ENCODE measurements at regions not wholly inside any gene's neighbourhood (a gene's known extent, or its start where the extent isn't known, plus 50 kb on each side); places are given as distances from the start of the nearest gene placed in this dataset.
"Not testable (repeated sequence)": the region's sequence is repeated elsewhere in the genome, so short reads cannot be mapped to it uniquely, and the experiment has no call there.

DNA sequence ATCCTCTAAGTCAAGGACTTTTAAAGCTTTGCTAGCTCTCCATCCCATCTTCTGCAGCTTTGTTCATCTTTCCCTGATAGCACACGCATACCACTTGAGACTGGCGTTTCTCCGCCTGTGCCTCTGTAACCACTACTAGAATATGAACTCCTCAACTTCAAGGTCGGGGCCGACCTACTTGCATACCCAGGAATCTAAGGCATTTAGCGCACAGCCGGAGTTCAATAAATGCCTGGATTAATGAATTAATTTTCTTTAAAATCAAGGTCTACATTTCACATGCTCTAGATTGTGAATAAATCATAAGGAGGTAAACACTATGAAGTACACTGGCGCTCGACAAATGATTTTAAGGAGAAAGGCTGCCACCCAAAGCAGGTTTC, 89.3 kb downstream of the HNRNPD start:
- Histone ChIP-seq H3K4me1 (replicated peaks in 1 of 2) (no peaks in the 10 kb centered on the region), H3K4me3 (peak overlapping the region in 2 of 4 donors; percentile 25 to 46), H3K27me3 (no peaks in the 10 kb centered on the region), H3K36me3 (replicated peaks in 1 of 2) (no peaks in the 10 kb centered on the region), H3K9me3 (replicated peaks in 1 of 3) (no peaks in the 10 kb centered on the region), H3K27ac (peak overlapping the region in 1 of 5 donors; percentile 6)
- peak in 1 of 7 donors; percentile 14 for DNase-seq
- 2 to 7% (median 5%) methylated on average over 9 of the region's 9 CpGs for WGBS, 4 donors
- intact Hi-C loops (cut with DNase I): loop anchor here in 1 of 2 donors (10.0 kb wide), 1 partner anchor 70 kb away; no protein-coding TSS in a partner anchor
- TF ChIP-seq, protein P1, sequence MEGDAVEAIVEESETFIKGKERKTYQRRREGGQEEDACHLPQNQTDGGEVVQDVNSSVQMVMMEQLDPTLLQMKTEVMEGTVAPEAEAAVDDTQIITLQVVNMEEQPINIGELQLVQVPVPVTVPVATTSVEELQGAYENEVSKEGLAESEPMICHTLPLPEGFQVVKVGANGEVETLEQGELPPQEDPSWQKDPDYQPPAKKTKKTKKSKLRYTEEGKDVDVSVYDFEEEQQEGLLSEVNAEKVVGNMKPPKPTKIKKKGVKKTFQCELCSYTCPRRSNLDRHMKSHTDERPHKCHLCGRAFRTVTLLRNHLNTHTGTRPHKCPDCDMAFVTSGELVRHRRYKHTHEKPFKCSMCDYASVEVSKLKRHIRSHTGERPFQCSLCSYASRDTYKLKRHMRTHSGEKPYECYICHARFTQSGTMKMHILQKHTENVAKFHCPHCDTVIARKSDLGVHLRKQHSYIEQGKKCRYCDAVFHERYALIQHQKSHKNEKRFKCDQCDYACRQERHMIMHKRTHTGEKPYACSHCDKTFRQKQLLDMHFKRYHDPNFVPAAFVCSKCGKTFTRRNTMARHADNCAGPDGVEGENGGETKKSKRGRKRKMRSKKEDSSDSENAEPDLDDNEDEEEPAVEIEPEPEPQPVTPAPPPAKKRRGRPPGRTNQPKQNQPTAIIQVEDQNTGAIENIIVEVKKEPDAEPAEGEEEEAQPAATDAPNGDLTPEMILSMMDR (IDR thresholded peaks at IDR 0.05): no peak
- TF ChIP-seq POLR2A (IDR thresholded peaks at IDR 0.05): no peak

- Histone ChIP-seq H3K4me3 (no peak overlapping the region), H3K9me3 (replicated peaks in 1 of 3) (no peaks in the 10 kb centered on the region), H3K36me3 (replicated peaks in 1 of 2) (no peaks in the 10 kb centered on the region), H3K4me1 (replicated peaks in 1 of 2) (no peaks in the 10 kb centered on the region), H3K27ac (no peak overlapping the region), H3K27me3 (no peaks in the 10 kb centered on the region)
- 46 to 77% (median 65%) methylated on average over 2 of the region's 2 CpGs for WGBS, 4 donors
- intact Hi-C loops (cut with DNase I): loop anchor here in 1 of 2 donors (10.0 kb wide), 1 partner anchor 72 kb away; no protein-coding TSS in a partner anchor
- no peak for DNase-seq
- no peak for TF ChIP-seq POLR2A (IDR thresholded peaks at IDR 0.05)
- TF ChIP-seq, protein P1 (IDR thresholded peaks at IDR 0.05): no peak
Measured at GRCh38 chr4:82282875-82283274, 90.9 kb downstream of the HNRNPD start.

DNA sequence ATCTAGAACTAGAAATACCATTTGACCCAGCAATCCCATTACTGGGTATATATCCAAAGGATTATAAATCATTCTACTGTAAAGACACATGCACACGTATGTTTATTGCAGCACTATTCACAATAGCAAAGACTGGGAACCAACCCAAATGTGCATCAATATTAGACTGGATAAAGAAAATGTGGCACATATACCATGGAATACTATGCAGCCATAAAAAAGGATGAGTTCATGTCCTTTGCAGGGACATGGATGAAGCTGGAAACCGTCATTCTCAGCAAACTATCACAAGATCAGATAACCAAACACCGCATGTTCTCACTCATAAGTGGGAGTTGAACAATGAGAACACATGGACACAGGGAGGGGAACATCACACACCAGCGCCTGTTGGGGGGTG, 94.2 kb downstream of the HNRNPD start:
- WGBS, 4 donors: 82 to 85% (median 84%) methylated on average over 4 of the region's 4 CpGs
- H3K27me3 ChIP-seq; H3K9me3 ChIP-seq (replicated peaks in 1 of 3); H3K4me1 ChIP-seq (replicated peaks in 1 of 2); H3K4me3 ChIP-seq; DNase-seq; H3K36me3 ChIP-seq (replicated peaks in 1 of 2); H3K27ac ChIP-seq: not testable (repeated sequence)
- intact Hi-C loops (cut with DNase I): loop anchor here in 1 of 2 donors (10.0 kb wide), 1 partner anchor 875 kb away; no protein-coding TSS in a partner anchor

- H3K27me3 ChIP-seq: no peaks in the 10 kb centered on the region
- no peak overlapping the region for H3K27ac ChIP-seq
- no peaks in the 10 kb centered on the region for H3K9me3 ChIP-seq (replicated peaks in 1 of 3)
- DNase-seq: no peak
- intact Hi-C loops (cut with DNase I): loop anchor here in 1 of 2 donors (10.0 kb wide), 1 partner anchor 871 kb away; no protein-coding TSS in a partner anchor
- 74 to 88% (median 83%) methylated on average over 2 of the region's 2 CpGs for WGBS, 4 donors
- no peak for TF ChIP-seq POLR2A (IDR thresholded peaks at IDR 0.05)
- TF ChIP-seq, protein P1 (IDR thresholded peaks at IDR 0.05): no peak
- H3K4me1 ChIP-seq (replicated peaks in 1 of 2): no peaks in the 10 kb centered on the region
- no peaks in the 10 kb centered on the region for H3K36me3 ChIP-seq (replicated peaks in 1 of 2)
- no peak overlapping the region for H3K4me3 ChIP-seq
Measured at GRCh38 chr4:82276332-82276640, 97.5 kb downstream of the HNRNPD start.
